Kidney (tissue), 13 donors: ENCODE measurements at regions not wholly inside any gene's neighbourhood (a gene's known extent, or its start where the extent isn't known, plus 50 kb on each side); places are given as distances from the start of the nearest gene placed in this dataset.

Experiments
- DNase-seq, 5 donors: peaks; one replicate each; pipeline ENCODE4 v3.0.0-alpha.2; 2013 to 2020
- FAIRE-seq: peaks from 2 replicates; lab custom pipeline; 2012; peaks lifted over from hg19 to GRCh38; lab: Jason Lieb, UNC
- H3K27ac ChIP-seq, 2 donors: one replicate each; pipeline ENCODE4 v1.7.0; 2013; ENCODE audit warnings: low read depth in 2 of 2, low read length in 2 of 2, inconsistent platforms in 1 of 2
- H3K27me3 ChIP-seq: one replicate; pipeline ENCODE4 v1.7.1; 2013; ENCODE audit warnings: low read length, inconsistent platforms; ENCODE audit not compliant: control insufficient read depth, insufficient read depth
- H3K36me3 ChIP-seq, 3 donors: one replicate each; pipeline versions ENCODE4 v1.7.0 to v1.7.1; 2013; ENCODE audit warnings: low read length in 3 of 3, control low read depth in 1 of 3, inconsistent platforms in 1 of 3; ENCODE audit not compliant: insufficient read depth in 3 of 3, control insufficient read depth in 2 of 3
- H3K4me1 ChIP-seq, 3 donors: one replicate each; pipeline versions ENCODE4 v1.7.0 to v1.7.1; 2013; ENCODE audit warnings: low read length in 3 of 3, inconsistent platforms in 1 of 3, low read depth in 1 of 3; ENCODE audit not compliant: control insufficient read depth in 2 of 3, insufficient read depth in 2 of 3
- H3K4me3 ChIP-seq, 3 donors: one replicate each; pipeline versions ENCODE4 v1.7.0 to v1.8.1; 2013; ENCODE audit warnings: low read length in 3 of 3, control low read depth in 1 of 3, inconsistent platforms in 1 of 3
- H3K9ac ChIP-seq, 3 donors: one replicate each; pipeline versions ENCODE4 v1.7.0 to v1.7.1; 2013; ENCODE audit warnings: low read length in 3 of 3, control low read depth in 1 of 3, inconsistent platforms in 1 of 3
- H3K9me3 ChIP-seq, 3 donors: one replicate each; pipeline versions ENCODE4 v1.7.0 to v1.7.1; 2013; ENCODE audit warnings: low read length in 3 of 3, control low read depth in 1 of 3, inconsistent platforms in 1 of 3; ENCODE audit not compliant: control insufficient read depth in 2 of 3, insufficient read depth in 1 of 3
- CTCF ChIP-seq: IDR thresholded peaks from 3 replicates; pipeline ENCODE4 v1.5.1; 2012; ENCODE audit warnings: mild to moderate bottlenecking, moderate library complexity, borderline replicate concordance; ENCODE audit not compliant: insufficient read depth; ENCODE audit errors: extremely low read depth
- intact Hi-C: fragments of 100-400 bp; cut with DNase I; formaldehyde crosslinking; loops from one replicate; pipeline ENCODE4 v1.11.1; 2022
- donor health status: control.
- donor health status: control.
- donor health status: control.
- donor health status: control.
- donor health status: control.
- donor health status: DM: yes; HTN: yes; CAD: no.
- donor health status: Normal renal cell carcinoma (clear cell type).

- H3K9ac ChIP-seq: no peak overlapping the region
- intact Hi-C loops: no loop called here
- TF ChIP-seq CTCF: no peak
- no peaks in the 10 kb centered on the region for H3K4me1 ChIP-seq
- FAIRE-seq (no peak), DNase-seq (no peak)
- H3K27me3 ChIP-seq: no peaks in the 10 kb centered on the region
- no peaks in the 10 kb centered on the region for H3K36me3 ChIP-seq
- no peaks in the 10 kb centered on the region for H3K9me3 ChIP-seq
- no peak overlapping the region for H3K4me3 ChIP-seq
- no peak overlapping the region for H3K27ac ChIP-seq
Measured at GRCh38 chrX:79281775-79282174, 85.4 kb downstream of the ITM2A start.

DNA sequence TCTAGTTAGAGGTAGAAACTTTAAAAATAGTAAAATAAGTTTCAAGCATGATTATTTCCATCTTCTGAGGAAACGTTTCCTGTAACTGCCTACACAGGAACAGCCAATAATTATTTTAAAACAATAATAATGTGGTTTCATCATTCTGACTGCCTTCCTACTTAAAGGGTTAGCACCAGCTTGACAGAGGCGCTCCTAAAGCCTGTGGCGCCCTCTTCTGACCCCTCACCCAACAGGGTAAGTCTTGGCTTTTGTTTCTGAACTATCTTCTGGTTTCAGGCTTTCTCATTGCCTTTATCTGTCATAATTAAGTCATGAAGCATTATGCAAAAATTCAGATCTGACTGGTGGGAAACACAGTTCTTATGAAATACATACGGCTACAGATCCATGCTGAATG is 96.7 kb downstream of the ITM2A start:
- no peak overlapping the region for H3K9ac ChIP-seq
- intact Hi-C loops: no loop called here
- DNase-seq (peak in 2 of 5 donors; percentile 30 to 61), FAIRE-seq (peak; percentile 52)
- H3K4me1 ChIP-seq: no peaks in the 10 kb centered on the region
- H3K36me3 ChIP-seq: no peaks in the 10 kb centered on the region
- H3K9me3 ChIP-seq: no peaks in the 10 kb centered on the region
- peak; percentile 18 for TF ChIP-seq CTCF
- no peak overlapping the region for H3K27ac ChIP-seq
- H3K27me3 ChIP-seq: no peaks in the 10 kb centered on the region
- no peak overlapping the region for H3K4me3 ChIP-seq

DNA sequence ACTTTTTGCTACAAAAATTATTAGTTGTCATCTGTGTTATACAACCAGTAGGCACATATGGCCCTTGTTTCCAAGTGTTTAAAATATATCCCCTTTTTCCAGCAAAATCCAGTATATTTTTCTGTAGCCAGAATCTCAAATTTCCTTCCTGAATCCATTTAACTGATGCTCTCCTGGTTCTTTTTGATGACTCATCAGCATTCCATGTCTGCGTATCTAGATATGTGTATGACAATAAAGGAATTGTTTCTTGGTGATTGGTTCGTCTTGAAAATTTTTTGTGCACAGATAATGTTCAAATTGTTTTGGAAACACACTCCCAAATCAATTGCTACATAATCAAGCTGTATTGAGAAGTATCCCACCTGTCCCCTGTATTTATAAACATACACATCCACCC is 98.3 kb downstream of the ITM2A start:
- no peaks in the 10 kb centered on the region for H3K36me3 ChIP-seq
- H3K4me1 ChIP-seq: no peaks in the 10 kb centered on the region
- DNase-seq (no peak), FAIRE-seq (no peak)
- TF ChIP-seq CTCF: no peak
- intact Hi-C loops: no loop called here
- H3K27ac ChIP-seq: no peak overlapping the region
- no peaks in the 10 kb centered on the region for H3K9me3 ChIP-seq
- H3K4me3 ChIP-seq: no peak overlapping the region
- H3K27me3 ChIP-seq: no peaks in the 10 kb centered on the region
- H3K9ac ChIP-seq: no peak overlapping the region

DNA sequence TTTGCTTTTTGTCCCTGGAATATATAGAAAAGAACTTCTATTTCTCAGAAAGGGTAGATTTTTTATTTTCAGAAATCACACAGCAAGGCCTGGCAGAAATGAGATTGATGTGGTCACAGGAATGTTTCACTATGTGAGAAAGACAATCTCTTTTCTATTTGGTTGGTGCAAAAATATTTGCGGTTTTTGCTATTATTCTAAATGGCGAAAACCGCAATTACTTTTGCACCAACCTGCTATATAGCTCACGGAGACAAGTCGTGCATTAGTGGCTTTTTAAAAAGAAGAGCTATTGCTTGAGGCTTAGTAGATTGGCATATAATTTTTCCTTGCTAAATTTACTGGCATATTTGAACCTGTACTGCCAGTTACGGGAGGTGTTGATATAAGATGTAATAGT is 100.4 kb downstream of the ITM2A start:
- Histone ChIP-seq H3K27ac (no peak overlapping the region), H3K9me3 (no peaks in the 10 kb centered on the region), H3K27me3 (no peaks in the 10 kb centered on the region), H3K4me1 (no peaks in the 10 kb centered on the region), H3K4me3 (no peak overlapping the region), H3K36me3 (no peaks in the 10 kb centered on the region), H3K9ac (no peak overlapping the region)
- TF ChIP-seq CTCF: no peak
- FAIRE-seq (no peak), DNase-seq (no peak)
- intact Hi-C loops: no loop called here
